ENCODE measurements at regions not wholly inside any gene's neighbourhood (a gene's known extent, or its start where the extent isn't known, plus 50 kb on each side); places are given as distances from the start of the nearest gene placed in this dataset.

DNA sequence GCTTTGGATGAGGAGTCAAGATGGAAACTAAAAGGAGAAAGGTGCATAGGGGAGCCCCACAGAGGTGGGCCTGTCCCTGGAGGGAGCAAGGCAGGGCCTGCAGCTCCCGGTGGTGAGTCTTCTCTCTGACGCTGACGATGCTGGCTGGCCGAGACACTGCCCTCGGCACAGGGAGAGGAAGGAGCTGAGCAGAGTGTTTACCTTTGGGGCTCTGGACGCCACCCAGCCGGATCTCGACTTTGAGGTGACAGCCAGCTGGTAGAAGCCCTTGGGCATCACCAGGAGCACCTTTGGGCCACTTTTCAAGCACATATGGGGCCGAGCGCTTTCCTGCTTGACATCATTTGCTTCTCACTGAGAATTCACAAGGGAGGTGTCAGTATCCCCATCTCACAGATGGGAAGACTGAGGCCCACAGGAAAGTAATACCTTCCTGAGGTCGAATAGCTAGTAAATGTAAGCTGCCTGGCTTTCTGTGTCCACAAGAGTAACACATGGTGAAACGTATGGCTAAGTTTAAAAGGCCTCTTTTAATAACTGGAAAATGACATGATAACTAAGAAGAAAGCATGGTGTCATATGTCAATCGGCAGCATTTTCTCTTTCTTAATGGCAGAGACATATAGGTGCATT, 294.3 kb upstream of the TNRC6C start:
- H3K9me3 ChIP-seq (ENCODE audit: control insufficient read depth in 2 of 2, low read length in 2 of 2) = no peaks in the 10 kb centered on the region
- H3K4me3 ChIP-seq (ENCODE audit: low read length in 2 of 2) = no peak overlapping the region
- no peaks in the 10 kb centered on the region for H3K27me3 ChIP-seq (ENCODE audit: control insufficient read depth in 1 of 2, insufficient read depth in 2 of 2, low read length in 2 of 2)

DNA sequence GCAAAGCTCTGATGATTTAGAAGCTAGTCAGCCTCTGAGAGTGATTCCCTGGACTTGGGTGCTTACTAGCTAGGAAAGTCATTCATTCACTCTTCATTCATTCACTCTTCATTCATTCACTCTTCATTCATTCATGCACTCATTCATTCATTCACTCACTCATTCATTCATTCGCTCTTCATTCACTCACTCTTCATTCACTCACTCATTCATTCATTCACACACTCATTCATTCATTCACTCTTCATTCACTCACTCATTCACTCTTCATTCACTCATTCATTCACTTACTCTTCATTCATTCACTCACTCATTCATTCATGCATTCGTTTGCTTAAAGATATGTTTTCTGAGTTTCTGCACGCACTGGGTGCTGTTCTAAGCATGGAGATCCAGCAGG, 292.7 kb upstream of the TNRC6C start:
- H3K9ac ChIP-seq (ENCODE audit: low read length in 2 of 2) = no peak overlapping the region
- no peak overlapping the region for H3K27ac ChIP-seq (ENCODE audit: low read length)
- no peaks in the 10 kb centered on the region for H3K27me3 ChIP-seq (ENCODE audit: control insufficient read depth in 1 of 2, insufficient read depth in 2 of 2, low read length in 2 of 2)
- peaks cover 9% of the 10 kb centered on the region for H3K4me1 ChIP-seq (ENCODE audit: control insufficient read depth, insufficient read depth, low read length)
- H3K36me3 ChIP-seq (ENCODE audit: control insufficient read depth in 2 of 2, insufficient read depth in 2 of 2, low read length in 2 of 2) = no peaks in the 10 kb centered on the region
- no peak overlapping the region for H3K4me3 ChIP-seq (ENCODE audit: low read length in 2 of 2)
- H3K9me3 ChIP-seq (ENCODE audit: control insufficient read depth in 2 of 2, low read length in 2 of 2) = no peaks in the 10 kb centered on the region

More for the DNA sequence above, 294.3 kb upstream of the TNRC6C start:
- Histone ChIP-seq H3K36me3 (ENCODE audit: control insufficient read depth in 2 of 2, insufficient read depth in 2 of 2, low read length in 2 of 2) (no peaks in the 10 kb centered on the region), H3K4me1 (ENCODE audit: control insufficient read depth, insufficient read depth, low read length) (peaks cover 9% of the 10 kb centered on the region), H3K9ac (ENCODE audit: low read length in 2 of 2) (no peak overlapping the region), H3K27ac (ENCODE audit: low read length) (no peak overlapping the region)

DNA sequence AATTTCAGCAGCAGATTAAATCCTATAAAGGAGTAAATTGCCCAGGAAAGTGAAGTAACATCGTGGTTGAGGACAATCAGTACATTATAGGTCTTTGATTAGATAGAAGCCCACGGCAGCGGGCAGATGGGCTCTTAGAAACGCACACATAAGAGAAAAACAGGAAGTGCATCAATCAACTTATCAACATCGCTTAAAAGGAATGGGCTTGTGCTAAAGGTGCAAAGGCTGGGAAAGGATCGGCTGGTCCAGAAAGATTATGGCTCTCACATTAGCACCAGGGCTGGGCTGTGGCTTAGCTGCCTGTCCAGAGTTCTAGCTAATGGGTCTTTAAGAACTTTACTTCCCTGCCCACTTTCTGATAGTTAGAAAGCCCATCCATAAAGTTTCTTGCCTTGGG, 292.0 kb upstream of the TNRC6C start:
- Histone ChIP-seq H3K9me3 (ENCODE audit: control insufficient read depth in 2 of 2, low read length in 2 of 2) (no peaks in the 10 kb centered on the region), H3K4me1 (ENCODE audit: control insufficient read depth, insufficient read depth, low read length) (peaks cover 9% of the 10 kb centered on the region), H3K27ac (ENCODE audit: low read length) (no peak overlapping the region), H3K4me3 (ENCODE audit: low read length in 2 of 2) (no peak overlapping the region), H3K36me3 (ENCODE audit: control insufficient read depth in 2 of 2, insufficient read depth in 2 of 2, low read length in 2 of 2) (no peaks in the 10 kb centered on the region), H3K9ac (ENCODE audit: low read length in 2 of 2) (no peak overlapping the region), H3K27me3 (ENCODE audit: control insufficient read depth in 1 of 2, insufficient read depth in 2 of 2, low read length in 2 of 2) (no peaks in the 10 kb centered on the region)

- H3K4me1 ChIP-seq (ENCODE audit: control insufficient read depth, insufficient read depth, low read length) = peaks cover 9% of the 10 kb centered on the region
- H3K27me3 ChIP-seq (ENCODE audit: control insufficient read depth in 1 of 2, insufficient read depth in 2 of 2, low read length in 2 of 2) = no peaks in the 10 kb centered on the region
- H3K9ac ChIP-seq (ENCODE audit: low read length in 2 of 2) = no peak overlapping the region
- H3K4me3 ChIP-seq (ENCODE audit: low read length in 2 of 2) = no peak overlapping the region
- H3K27ac ChIP-seq (ENCODE audit: low read length) = no peak overlapping the region
- H3K36me3 ChIP-seq (ENCODE audit: control insufficient read depth in 2 of 2, insufficient read depth in 2 of 2, low read length in 2 of 2) = no peaks in the 10 kb centered on the region
- no peaks in the 10 kb centered on the region for H3K9me3 ChIP-seq (ENCODE audit: control insufficient read depth in 2 of 2, low read length in 2 of 2)
Measured at GRCh38 chr17:77666881-77667395, 291.6 kb upstream of the TNRC6C start.

GRCh38 chr17:77667478-77667877, 291.0 kb upstream of the TNRC6C start:
- no peaks in the 10 kb centered on the region for H3K36me3 ChIP-seq (ENCODE audit: control insufficient read depth in 2 of 2, insufficient read depth in 2 of 2, low read length in 2 of 2)
- H3K27me3 ChIP-seq (ENCODE audit: control insufficient read depth in 1 of 2, insufficient read depth in 2 of 2, low read length in 2 of 2) = no peaks in the 10 kb centered on the region
- no peaks in the 10 kb centered on the region for H3K9me3 ChIP-seq (ENCODE audit: control insufficient read depth in 2 of 2, low read length in 2 of 2)
- H3K27ac ChIP-seq (ENCODE audit: low read length) = no peak overlapping the region
- no peak overlapping the region for H3K9ac ChIP-seq (ENCODE audit: low read length in 2 of 2)
- H3K4me3 ChIP-seq (ENCODE audit: low read length in 2 of 2) = no peak overlapping the region
- peaks cover 9% of the 10 kb centered on the region for H3K4me1 ChIP-seq (ENCODE audit: control insufficient read depth, insufficient read depth, low read length)

- Histone ChIP-seq H3K4me3 (ENCODE audit: low read length in 2 of 2) (no peak overlapping the region), H3K4me1 (ENCODE audit: control insufficient read depth, insufficient read depth, low read length) (peaks cover 9% of the 10 kb centered on the region), H3K9me3 (ENCODE audit: control insufficient read depth in 2 of 2, low read length in 2 of 2) (no peaks in the 10 kb centered on the region), H3K9ac (ENCODE audit: low read length in 2 of 2) (no peak overlapping the region), H3K27me3 (ENCODE audit: control insufficient read depth in 1 of 2, insufficient read depth in 2 of 2, low read length in 2 of 2) (no peaks in the 10 kb centered on the region), H3K36me3 (ENCODE audit: control insufficient read depth in 2 of 2, insufficient read depth in 2 of 2, low read length in 2 of 2) (no peaks in the 10 kb centered on the region), H3K27ac (ENCODE audit: low read length) (no peak overlapping the region)
Measured at GRCh38 chr17:77668518-77668917, 290.0 kb upstream of the TNRC6C start.

- Histone ChIP-seq H3K4me1 (ENCODE audit: control insufficient read depth, insufficient read depth, low read length) (peaks cover 9% of the 10 kb centered on the region), H3K4me3 (ENCODE audit: low read length in 2 of 2) (no peak overlapping the region), H3K36me3 (ENCODE audit: control insufficient read depth in 2 of 2, insufficient read depth in 2 of 2, low read length in 2 of 2) (no peaks in the 10 kb centered on the region), H3K9ac (ENCODE audit: low read length in 2 of 2) (no peak overlapping the region), H3K27me3 (ENCODE audit: control insufficient read depth in 1 of 2, insufficient read depth in 2 of 2, low read length in 2 of 2) (no peaks in the 10 kb centered on the region), H3K9me3 (ENCODE audit: control insufficient read depth in 2 of 2, low read length in 2 of 2) (no peaks in the 10 kb centered on the region), H3K27ac (ENCODE audit: low read length) (no peak overlapping the region)
Measured at GRCh38 chr17:77670173-77670572, 288.3 kb upstream of the TNRC6C start.

DNA sequence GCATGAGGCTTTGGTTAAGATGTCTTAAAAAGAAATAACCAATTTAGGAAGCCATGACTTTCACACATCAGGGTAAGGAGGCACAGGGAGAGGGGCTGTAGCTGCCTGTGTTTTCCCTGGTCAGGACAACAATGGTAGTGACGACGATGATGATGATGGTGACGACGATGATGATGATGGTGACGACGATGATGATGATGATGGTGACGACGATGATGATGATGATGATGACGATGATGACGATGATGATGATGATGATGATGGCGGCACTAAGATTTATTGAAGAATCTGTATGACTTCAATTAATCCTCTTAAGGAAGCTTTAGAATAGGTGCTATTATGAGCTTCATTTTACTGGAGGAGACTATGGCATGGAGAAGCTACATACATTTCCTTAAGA, 284.1 kb upstream of the TNRC6C start:
- Histone ChIP-seq H3K36me3 (ENCODE audit: control insufficient read depth in 2 of 2, insufficient read depth in 2 of 2, low read length in 2 of 2) (no peaks in the 10 kb centered on the region), H3K9me3 (ENCODE audit: control insufficient read depth in 2 of 2, low read length in 2 of 2) (no peaks in the 10 kb centered on the region), H3K9ac (ENCODE audit: low read length in 2 of 2) (no peak overlapping the region), H3K27me3 (ENCODE audit: control insufficient read depth in 1 of 2, insufficient read depth in 2 of 2, low read length in 2 of 2) (no peaks in the 10 kb centered on the region), H3K4me1 (ENCODE audit: control insufficient read depth, insufficient read depth, low read length) (peaks cover 10% of the 10 kb centered on the region), H3K4me3 (ENCODE audit: low read length in 2 of 2) (no peak overlapping the region), H3K27ac (ENCODE audit: low read length) (no peak overlapping the region)

GRCh38 chr17:77675411-77675810, 283.1 kb upstream of the TNRC6C start:
- Histone ChIP-seq H3K36me3 (ENCODE audit: control insufficient read depth in 2 of 2, insufficient read depth in 2 of 2, low read length in 2 of 2) (no peaks in the 10 kb centered on the region), H3K9me3 (ENCODE audit: control insufficient read depth in 2 of 2, low read length in 2 of 2) (no peaks in the 10 kb centered on the region), H3K4me3 (ENCODE audit: low read length in 2 of 2) (no peak overlapping the region), H3K27ac (ENCODE audit: low read length) (no peak overlapping the region), H3K4me1 (ENCODE audit: control insufficient read depth, insufficient read depth, low read length) (peaks cover 13% of the 10 kb centered on the region), H3K9ac (ENCODE audit: low read length in 2 of 2) (no peak overlapping the region), H3K27me3 (ENCODE audit: control insufficient read depth in 1 of 2, insufficient read depth in 2 of 2, low read length in 2 of 2) (no peaks in the 10 kb centered on the region)

DNA sequence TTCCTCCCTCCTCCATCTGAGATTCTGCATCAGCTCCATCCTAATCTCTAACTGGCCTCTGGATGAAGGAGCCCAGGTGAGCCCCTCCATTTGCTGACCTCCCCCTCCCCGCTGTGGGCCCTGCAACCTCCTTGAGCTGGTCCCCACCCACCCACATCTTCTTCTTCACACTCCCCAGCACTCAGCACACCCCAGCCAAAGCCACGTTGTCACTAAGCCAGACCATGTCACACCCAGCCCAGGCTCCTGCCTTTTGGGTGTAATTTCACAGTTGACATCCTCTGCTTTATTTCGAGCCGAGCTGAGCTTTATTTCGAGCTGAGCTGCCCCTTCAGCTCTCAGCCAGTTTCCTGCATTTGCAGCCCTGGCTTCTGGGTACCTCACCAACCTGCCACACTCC, 282.7 kb upstream of the TNRC6C start:
- Histone ChIP-seq H3K4me1 (ENCODE audit: control insufficient read depth, insufficient read depth, low read length) (peaks cover 13% of the 10 kb centered on the region), H3K9me3 (ENCODE audit: control insufficient read depth in 2 of 2, low read length in 2 of 2) (no peaks in the 10 kb centered on the region), H3K4me3 (ENCODE audit: low read length in 2 of 2) (peak overlapping the region in 1 of 2 donors; percentile 35), H3K9ac (ENCODE audit: low read length in 2 of 2) (no peak overlapping the region), H3K27me3 (ENCODE audit: control insufficient read depth in 1 of 2, insufficient read depth in 2 of 2, low read length in 2 of 2) (no peaks in the 10 kb centered on the region), H3K36me3 (ENCODE audit: control insufficient read depth in 2 of 2, insufficient read depth in 2 of 2, low read length in 2 of 2) (no peaks in the 10 kb centered on the region), H3K27ac (ENCODE audit: low read length) (no peak overlapping the region)

DNA sequence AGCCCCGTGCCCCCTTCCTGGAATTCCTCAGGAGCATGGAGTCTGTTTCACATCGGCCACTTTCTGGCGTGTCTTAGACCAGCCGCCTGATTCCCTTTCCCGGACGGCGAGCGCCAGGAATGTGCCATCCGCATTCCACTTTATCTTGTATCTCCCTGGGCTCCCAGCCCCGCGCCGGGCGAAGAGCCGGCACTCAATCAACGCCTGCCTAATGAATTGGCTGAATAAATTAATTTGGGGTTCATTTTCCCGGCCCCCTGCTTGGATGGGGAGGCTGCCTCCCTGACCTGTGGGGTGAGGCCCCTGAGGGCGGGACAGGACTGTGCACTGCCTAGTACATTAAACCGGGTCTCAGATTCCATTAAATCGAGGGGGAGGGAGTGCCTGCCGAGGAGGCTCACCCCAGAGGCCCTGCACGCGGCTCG, 282.3 kb upstream of the TNRC6C start:
- no peaks in the 10 kb centered on the region for H3K36me3 ChIP-seq (ENCODE audit: control insufficient read depth in 2 of 2, insufficient read depth in 2 of 2, low read length in 2 of 2)
- H3K4me3 ChIP-seq (ENCODE audit: low read length in 2 of 2) = peak overlapping the region in 1 of 2 donors; percentile 35
- H3K27ac ChIP-seq (ENCODE audit: low read length) = no peak overlapping the region
- H3K9ac ChIP-seq (ENCODE audit: low read length in 2 of 2) = no peak overlapping the region
- no peaks in the 10 kb centered on the region for H3K27me3 ChIP-seq (ENCODE audit: control insufficient read depth in 1 of 2, insufficient read depth in 2 of 2, low read length in 2 of 2)
- peaks cover 13% of the 10 kb centered on the region for H3K4me1 ChIP-seq (ENCODE audit: control insufficient read depth, insufficient read depth, low read length)
- no peaks in the 10 kb centered on the region for H3K9me3 ChIP-seq (ENCODE audit: control insufficient read depth in 2 of 2, low read length in 2 of 2)
